B cell (primary cell): ENCODE measurements at regions not wholly inside any gene's neighbourhood (a gene's known extent, or its start where the extent isn't known, plus 50 kb on each side); places are given as distances from the start of the nearest gene placed in this dataset.
"Not testable (repeated sequence)": the region's sequence is repeated elsewhere in the genome, so short reads cannot be mapped to it uniquely, and the experiment has no call there.

Experiments
- ATAC-seq: fragments of 200-7000 bp; cut with Tn5 transposase; one replicate; pipeline ENCODE4 v1.10.0; 2021; ENCODE audit warnings: low read depth, mild to moderate bottlenecking, moderate number of reproducible peaks, moderate library complexity
- CTCF ChIA-PET: fragments of 350-600 bp; sonication (Branson Sonifier 250); formaldehyde crosslinking; loops from one replicate; lab custom pipeline; 2021; ENCODE audit warnings: antibody characterized with exemption, inconsistent platforms; lab: Charles Lee
- POLR2A ChIA-PET: fragments of 350-600 bp; sonication (Branson Sonifier 250); formaldehyde crosslinking; loops from one replicate; lab custom pipeline; 2021; ENCODE audit warnings: antibody characterized with exemption; lab: Charles Lee
- DNase-seq: peaks from one replicate; pipeline ENCODE4 v3.0.0; 2013
- H2AFZ ChIP-seq: 2 replicates; pipeline ENCODE4 v1.6.1; 2012; ENCODE audit warnings: mild to moderate bottlenecking, low read depth, low read length; ENCODE audit not compliant: insufficient read depth, poor library complexity, severe bottlenecking
- H3K27ac ChIP-seq, 2 donors: 1 replicate in 1 of 2; 2 replicates in 1 of 2; pipeline ENCODE4 v1.5.1; 2012 to 2013; ENCODE audit warnings: low read length in 2 of 2, mild to moderate bottlenecking in 2 of 2, moderate library complexity in 1 of 2
- H3K27me3 ChIP-seq, 4 experiments: fragments of 200-600 bp in 1 of 4; sonication (generic) in 1 of 4; replicated peaks in 1 of 4; 1 replicate in 2 of 4; 2 replicates in 2 of 4; pipeline versions ENCODE4 v1.6.1 to v1.7.0; 2013 to 2016; ENCODE audit warnings: low read length in 3 of 4, mild to moderate bottlenecking in 2 of 4, mixed read lengths in 1 of 4, moderate library complexity in 1 of 4; ENCODE audit not compliant: insufficient read depth in 4 of 4, control insufficient read depth in 3 of 4; ENCODE audit errors: control extremely low read depth in 1 of 4
- H3K36me3 ChIP-seq, 2 experiments: replicated peaks in 1 of 2; 1 replicate in 1 of 2; 2 replicates in 1 of 2; pipeline versions ENCODE4 v1.6.1 to v1.7.1; 2013; ENCODE audit warnings: low read length in 1 of 2; ENCODE audit not compliant: insufficient read depth in 2 of 2, control insufficient read depth in 1 of 2; ENCODE audit errors: control extremely low read depth in 1 of 2, extremely low read depth in 1 of 2
- H3K4me1 ChIP-seq, 2 donors: fragments of 200-600 bp in 1 of 2; sonication (generic) in 1 of 2; 1 replicate in 1 of 2; 2 replicates in 1 of 2; pipeline versions ENCODE4 v1.5.1 to v1.6.1; 2013 to 2017; ENCODE audit warnings: low read length in 2 of 2; ENCODE audit not compliant: control insufficient read depth in 2 of 2, insufficient read depth in 2 of 2
- H3K4me2 ChIP-seq: replicated peaks from 2 replicates; pipeline ENCODE3; 2012; ENCODE audit warnings: mild to moderate bottlenecking, low read depth, low read length; ENCODE audit not compliant: poor library complexity, severe bottlenecking
- H3K4me3 ChIP-seq, 5 experiments: fragments of 200-600 bp in 1 of 5; sonication (generic) in 1 of 5; 1 replicate in 3 of 5; 2 replicates in 2 of 5; pipeline versions ENCODE4 v1.5.1 to v1.7.0; 2011 to 2016; ENCODE audit warnings: low read length in 4 of 5, mild to moderate bottlenecking in 4 of 5, low read depth in 2 of 5, control low read depth in 1 of 5, moderate library complexity in 1 of 5; ENCODE audit not compliant: insufficient read depth in 1 of 5; ENCODE audit errors: control extremely low read depth in 1 of 5, extremely low read depth in 1 of 5
- H3K79me2 ChIP-seq: fragments of 200-600 bp; sonication (generic); one replicate; pipeline ENCODE4 v1.6.0; 2016; ENCODE audit warnings: low read length; ENCODE audit not compliant: control insufficient read depth, insufficient read depth
- H3K9ac ChIP-seq: fragments of 200-600 bp; sonication (generic); 2 replicates; pipeline ENCODE4 v1.6.1; 2017; ENCODE audit warnings: mild to moderate bottlenecking, low read length, moderate library complexity
- H3K9me3 ChIP-seq, 3 donors: one replicate each; pipeline versions ENCODE4 v1.6.1 to v1.7.1; 2013; ENCODE audit warnings: low read length in 2 of 3; ENCODE audit not compliant: control insufficient read depth in 2 of 3, insufficient read depth in 1 of 3; ENCODE audit errors: control extremely low read depth in 1 of 3
- H4K20me1 ChIP-seq: 2 replicates; pipeline ENCODE4 v1.6.0; 2012; ENCODE audit warnings: mild to moderate bottlenecking, low read length; ENCODE audit not compliant: insufficient read depth, control insufficient read depth, poor library complexity, severe bottlenecking
- H3K27ac Mint-ChIP-seq: one replicate; pipeline ENCODE4 v1.8.0; 2021; ENCODE audit warnings: mixed read lengths
- H3K27me3 Mint-ChIP-seq: one replicate; pipeline ENCODE4 v1.8.0; 2021; ENCODE audit warnings: mixed read lengths
- H3K4me1 Mint-ChIP-seq: one replicate; pipeline ENCODE4 v1.8.0; 2021; ENCODE audit warnings: mixed read lengths
- H3K4me3 Mint-ChIP-seq: one replicate; pipeline ENCODE4 v1.8.0; 2021; ENCODE audit warnings: mixed read lengths
- H3K9me3 Mint-ChIP-seq: one replicate; pipeline ENCODE4 v1.8.0; 2022; ENCODE audit warnings: mixed read lengths; ENCODE audit not compliant: insufficient read depth
- CTCF ChIP-seq: fragments of 200-600 bp; IDR thresholded peaks from one replicate; pipeline ENCODE4 v1.8.0; 2022; ENCODE audit warnings: antibody characterized with exemption, mild to moderate bottlenecking
- EZH2 ChIP-seq: IDR thresholded peaks from 2 replicates; pipeline ENCODE4 v1.6.1; 2012; ENCODE audit warnings: borderline replicate concordance, low read depth, mild to moderate bottlenecking, moderate library complexity, low read length; ENCODE audit not compliant: insufficient read depth, poor library complexity, severe bottlenecking
- WGBS: methylation state at CpG from one replicate; pipeline ENCODE4 v1.1.5; 2013; ENCODE audit warnings: missing lambda C conversion rate; ENCODE audit not compliant: insufficient coverage; 5-methylcytosine and 5-hydroxymethylcytosine counted together
- intact Hi-C: fragments of 100-400 bp; cut with micrococcal nuclease; formaldehyde crosslinking; loops from one replicate; pipeline ENCODE4 v1.10.0; 2022

GRCh38 chr14:97806891-97807290 lies 1009.7 kb downstream of the VRK1 start:
- DNase-seq = no peak
- intact Hi-C loops = no loop called here
- peaks cover 7% of the 10 kb centered on the region for H3K9me3 Mint-ChIP-seq
- H3K4me2 ChIP-seq = no peak overlapping the region
- H3K27me3 ChIP-seq = no peaks in the 10 kb centered on the region
- WGBS = 90% methylated on average over 3 of the region's 9 CpGs
- CTCF ChIA-PET = no interaction called here
- no peak overlapping the region for H3K27ac ChIP-seq
- no peak overlapping the region for H2AFZ ChIP-seq
- H3K27me3 Mint-ChIP-seq = no peaks in the 10 kb centered on the region
- no peak overlapping the region for H3K4me3 Mint-ChIP-seq
- no peaks in the 10 kb centered on the region for H3K4me1 Mint-ChIP-seq
- H3K36me3 ChIP-seq = no peaks in the 10 kb centered on the region
- H3K27ac Mint-ChIP-seq = no peak overlapping the region
- H4K20me1 ChIP-seq = no peaks in the 10 kb centered on the region
- H3K9me3 ChIP-seq = peaks cover 0 to 11% (median 0%) of the 10 kb centered on the region in 3 donors
- no peaks in the 10 kb centered on the region for H3K79me2 ChIP-seq
- no peak for ATAC-seq
- POLR2A ChIA-PET = no interaction called here
- H3K9ac ChIP-seq = no peak overlapping the region
- H3K4me1 ChIP-seq = no peaks in the 10 kb centered on the region
- H3K4me3 ChIP-seq = no peak overlapping the region
- no peak for TF ChIP-seq EZH2
- TF ChIP-seq CTCF = no peak

- ATAC-seq, CTCF ChIA-PET, H3K9ac ChIP-seq, H3K27ac ChIP-seq, H3K27ac Mint-ChIP-seq, DNase-seq, H3K27me3 Mint-ChIP-seq, H3K4me1 Mint-ChIP-seq, POLR2A ChIA-PET, H3K9me3 ChIP-seq, H3K36me3 ChIP-seq, H3K4me1 ChIP-seq, H3K9me3 Mint-ChIP-seq, H3K27me3 ChIP-seq, H2AFZ ChIP-seq, H4K20me1 ChIP-seq, intact Hi-C loops, H3K4me2 ChIP-seq, H3K4me3 Mint-ChIP-seq, H3K79me2 ChIP-seq, H3K4me3 ChIP-seq: not testable (repeated sequence)
- 94% methylated on average over 4 of the region's 4 CpGs for WGBS
Observed at GRCh38 chr14:97808541-97808940, 1011.4 kb downstream of the VRK1 start.
